ENCODE measurements at regions not wholly inside any gene's neighbourhood (a gene's known extent, or its start where the extent isn't known, plus 50 kb on each side); places are given as distances from the start of the nearest gene placed in this dataset.

DNA sequence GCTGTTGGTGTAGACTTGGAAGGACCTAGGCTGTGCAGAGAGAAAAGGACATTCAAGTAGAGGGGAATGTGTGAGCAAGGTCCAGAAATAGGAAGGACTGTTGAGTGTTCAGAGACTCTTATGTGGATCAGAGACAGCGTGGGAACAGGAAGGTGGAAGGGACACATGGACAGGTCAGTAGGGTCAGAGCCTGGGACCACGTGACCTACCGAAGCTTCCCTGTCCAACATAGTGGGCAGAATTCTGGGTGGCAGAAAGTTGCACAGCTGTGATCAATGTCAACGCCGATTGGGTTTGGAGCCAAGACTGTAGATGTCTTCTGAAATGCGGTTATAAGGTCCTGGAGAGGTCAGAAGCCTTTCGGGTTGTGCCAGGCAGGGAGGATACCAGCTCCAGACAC is 195.9 kb upstream of the MKI67 start:
- DNase-seq = no peak

DNA sequence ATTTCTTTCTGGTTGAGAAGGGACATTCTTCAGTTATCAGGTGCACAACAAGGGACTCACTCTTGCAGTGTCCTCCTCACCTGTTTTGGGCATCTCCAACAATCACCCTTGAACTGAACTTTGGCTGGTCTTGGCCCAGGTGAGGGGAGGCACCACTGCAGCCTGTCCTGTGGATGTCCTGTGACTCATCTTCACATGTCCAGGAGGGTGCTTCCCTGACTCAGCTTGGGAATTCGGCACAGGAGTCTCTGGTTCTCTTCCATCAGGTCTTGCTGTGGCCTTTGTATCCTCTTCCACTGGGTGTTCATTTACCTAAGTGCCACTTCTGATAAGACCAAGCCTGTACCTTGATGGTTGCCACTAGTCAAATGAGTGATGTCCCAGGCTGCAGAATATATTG is 196.7 kb upstream of the MKI67 start:
- DNase-seq = no peak

DNA sequence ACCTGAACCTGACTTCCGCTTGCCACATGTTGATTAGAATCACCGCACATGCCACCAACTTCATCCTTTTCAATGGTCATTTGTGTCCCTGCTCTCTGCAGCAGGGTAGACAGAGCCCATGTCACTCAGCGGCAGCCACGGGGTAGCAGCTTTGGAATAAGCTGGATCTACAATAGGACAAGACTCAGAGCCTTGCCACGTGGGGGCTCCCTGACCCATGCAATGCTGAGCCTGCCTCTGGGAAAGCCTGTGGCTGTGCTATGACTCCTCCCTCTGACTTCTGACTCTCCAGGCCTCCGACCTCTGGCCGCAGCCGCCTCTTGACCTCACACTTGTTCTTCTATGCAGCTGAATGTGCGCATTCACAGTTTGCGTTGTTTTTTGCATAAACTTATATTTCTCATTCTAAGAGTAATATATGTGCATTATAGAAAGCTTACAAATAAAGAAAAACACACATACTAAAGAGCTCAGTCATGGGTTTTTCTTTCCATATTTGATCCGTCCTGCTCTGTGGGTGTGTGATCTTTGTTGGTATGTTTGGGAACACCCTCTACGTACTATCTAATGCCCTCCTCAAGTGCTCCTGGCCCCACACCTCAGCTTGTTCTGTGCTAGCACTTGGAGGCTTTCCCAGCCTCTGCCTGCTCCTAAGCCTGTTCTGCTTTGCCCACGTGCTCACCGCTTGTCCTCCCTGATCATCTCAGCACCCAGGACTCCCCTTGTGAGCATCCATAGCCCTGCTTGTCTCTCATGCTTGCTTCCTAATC is 198.0 kb upstream of the MKI67 start:
- no peak for DNase-seq

DNA sequence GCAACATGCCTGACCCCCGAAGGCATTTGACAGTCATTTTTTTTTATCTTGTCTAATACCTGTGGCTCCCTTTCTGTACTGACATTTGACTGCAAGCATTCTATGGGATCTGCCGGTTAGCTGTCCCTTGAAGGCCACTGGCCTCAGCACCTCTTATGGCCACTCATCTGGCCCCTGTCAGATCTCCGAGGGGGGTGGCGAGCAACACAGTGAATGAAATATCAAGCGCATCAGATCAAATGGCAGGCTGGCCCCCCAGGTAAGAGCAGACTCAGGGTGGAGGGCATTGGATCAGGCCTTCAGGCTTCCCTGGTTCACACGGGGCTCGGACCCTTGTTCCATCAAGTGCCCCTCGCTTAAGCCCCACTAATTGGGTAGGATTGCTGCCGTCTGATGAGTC is 199.6 kb upstream of the MKI67 start:
- no peak for DNase-seq

DNA sequence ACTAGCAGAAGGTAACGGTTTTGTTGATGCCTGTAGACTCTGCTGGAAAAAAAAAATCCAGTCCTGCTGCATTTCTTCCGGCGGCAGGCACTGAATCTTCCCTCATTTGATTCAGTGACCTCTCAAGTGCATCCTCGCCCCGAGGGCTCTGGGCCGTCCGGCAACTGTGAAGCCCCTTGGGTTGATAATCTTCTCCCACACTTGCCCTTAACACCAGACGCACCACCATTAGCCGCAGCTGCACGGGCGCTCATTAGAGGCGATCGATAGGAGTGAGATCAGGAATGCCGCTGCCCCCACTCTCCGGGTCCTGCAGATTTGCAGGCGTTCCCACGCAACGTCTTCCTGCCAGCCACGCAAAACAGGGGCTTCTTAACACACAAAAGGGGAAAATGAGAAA is 200.0 kb upstream of the MKI67 start:
- no peak for DNase-seq

DNA sequence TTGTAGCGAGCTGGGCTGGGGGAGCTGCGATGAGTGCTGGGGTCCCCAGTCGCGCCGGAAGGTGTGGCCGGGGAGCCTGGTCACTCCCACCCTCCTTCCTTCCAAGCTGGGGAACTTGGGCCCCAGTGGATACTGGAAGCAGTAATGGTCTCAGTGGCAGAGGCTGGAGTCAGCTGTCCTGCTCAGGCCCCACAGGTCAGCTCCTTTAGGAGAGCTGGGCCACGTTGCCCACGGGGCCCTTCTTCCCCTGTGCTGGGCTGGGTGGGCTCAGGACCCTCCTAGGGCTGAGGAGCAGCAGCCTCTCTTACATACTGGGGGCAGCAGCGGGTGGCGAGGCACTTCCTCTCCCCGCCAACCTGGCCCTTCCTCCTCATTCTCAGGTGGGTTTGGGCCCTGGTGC is 200.6 kb upstream of the MKI67 start:
- DNase-seq = no peak

DNA sequence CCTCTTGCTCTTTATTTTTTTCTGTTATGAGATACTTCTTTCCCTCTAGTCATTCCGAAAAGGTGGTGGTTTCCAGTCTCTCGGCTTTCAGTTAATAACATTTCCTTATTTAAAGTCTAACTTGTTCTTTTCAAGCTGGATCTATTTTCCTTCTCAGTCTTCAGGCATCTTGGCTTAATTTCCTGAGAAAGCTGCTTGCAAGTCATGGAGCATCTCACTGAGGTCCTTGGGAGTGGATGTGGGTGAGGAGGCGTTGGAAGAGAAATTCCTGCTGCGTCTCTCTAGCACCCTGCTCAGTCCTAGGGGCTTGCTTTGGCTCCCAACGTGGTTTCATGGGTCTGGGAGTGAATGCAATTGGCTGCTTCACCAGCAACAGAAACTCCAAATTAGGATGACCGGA is 210.2 kb upstream of the MKI67 start:
- DNase-seq = no peak

DNA sequence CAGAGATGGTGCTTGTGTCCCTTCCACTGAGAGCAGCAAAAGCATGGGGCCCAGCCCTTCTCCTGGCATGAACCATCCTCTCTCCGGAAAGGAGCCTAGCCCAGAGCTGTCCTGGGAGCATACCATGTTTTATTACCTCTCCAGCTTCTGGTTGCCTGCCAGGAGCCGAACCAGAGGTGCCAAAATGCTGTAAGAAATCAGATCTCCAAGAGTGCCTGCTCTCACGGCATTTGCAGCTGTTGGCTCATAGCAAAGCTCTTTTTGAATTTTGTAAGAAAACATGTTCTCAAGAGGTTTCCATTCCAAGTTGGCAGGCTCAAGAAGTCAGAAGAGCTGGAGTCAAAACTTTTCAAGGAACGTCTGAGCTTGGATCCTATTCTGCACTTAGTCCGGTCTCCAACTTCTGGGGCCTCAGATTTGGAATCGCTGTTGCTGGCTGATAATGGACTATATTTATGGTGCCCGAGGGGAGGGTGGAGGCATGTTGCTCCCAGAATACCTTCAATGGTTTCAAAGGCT is 211.7 kb upstream of the MKI67 start:
- no peak for DNase-seq

DNA sequence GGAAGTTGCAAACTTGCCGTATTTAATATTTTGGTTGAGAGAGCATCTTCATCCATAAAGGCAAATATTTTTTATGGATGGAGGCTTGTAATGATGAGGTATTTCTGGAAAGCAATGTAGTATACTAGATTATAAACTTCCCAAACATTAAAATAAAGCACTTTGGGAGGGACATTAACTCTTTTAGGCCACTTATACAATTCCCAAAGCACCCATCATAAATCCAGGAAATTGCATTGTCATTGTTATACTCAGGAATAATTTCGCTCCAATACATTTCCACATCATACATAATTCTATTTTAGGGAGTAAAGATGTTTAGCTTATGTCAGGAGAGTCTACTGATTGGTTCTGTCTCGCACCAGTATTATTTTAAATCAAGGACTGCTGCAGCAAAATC is 212.7 kb upstream of the MKI67 start:
- DNase-seq = no peak

DNA sequence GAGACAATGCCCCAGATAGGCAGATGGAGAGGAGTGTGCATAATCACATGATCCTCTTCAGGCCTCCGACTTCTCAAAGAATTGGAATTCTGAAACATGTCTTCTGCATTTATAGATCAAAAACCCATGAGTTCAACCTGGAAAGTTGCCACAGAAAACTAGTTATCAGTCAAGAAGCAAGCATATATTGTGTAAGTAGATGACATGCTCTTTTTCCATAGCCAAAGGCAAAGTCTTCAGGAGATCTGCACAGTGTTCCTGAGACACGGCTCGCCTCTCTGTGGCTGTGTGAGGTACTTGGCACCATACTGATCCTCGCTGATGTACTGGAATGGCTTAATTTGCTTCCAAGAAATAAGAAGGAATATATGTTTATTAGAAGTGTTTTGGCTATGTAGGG is 213.5 kb upstream of the MKI67 start:
- DNase-seq = no peak

DNA sequence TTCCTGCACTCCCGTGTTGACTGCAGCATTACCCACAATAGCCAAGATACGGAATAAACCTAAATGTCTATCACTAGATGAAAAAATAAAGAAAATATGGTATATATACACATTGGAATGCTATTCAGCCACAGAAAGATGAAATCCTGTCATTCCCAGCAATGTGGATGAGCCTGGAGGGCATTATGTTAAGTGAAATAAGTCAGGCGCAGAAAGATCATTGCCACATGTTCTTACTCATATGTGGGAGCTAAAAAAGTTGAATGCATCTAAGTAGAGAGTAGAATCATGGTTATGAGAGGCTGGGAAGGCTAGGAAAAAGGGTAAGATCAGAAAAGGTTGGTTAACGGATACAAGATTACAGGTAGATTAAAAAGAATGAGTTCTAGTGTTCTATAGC is 219.1 kb upstream of the MKI67 start:
- DNase-seq = no peak

DNA sequence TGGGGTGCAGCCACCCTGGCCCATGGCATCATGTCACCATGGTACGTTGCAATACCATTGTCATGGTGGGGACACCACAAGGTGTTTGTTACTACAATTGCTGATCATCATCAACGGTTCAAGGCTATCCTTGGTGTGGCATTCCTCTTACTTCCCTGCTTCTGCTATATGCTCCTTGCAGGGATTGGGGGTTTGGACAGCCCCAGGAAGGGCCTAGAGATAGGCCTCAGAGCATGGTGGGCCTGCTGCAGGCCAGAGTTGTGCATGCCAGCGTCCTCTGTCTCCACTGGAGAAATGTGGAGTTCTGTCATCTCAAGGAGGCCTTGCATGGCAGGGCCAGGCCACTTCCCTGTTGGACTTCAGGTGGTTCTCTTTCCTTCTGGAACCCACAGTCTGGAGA is 234.6 kb upstream of the MKI67 start:
- DNase-seq = no peak

DNA sequence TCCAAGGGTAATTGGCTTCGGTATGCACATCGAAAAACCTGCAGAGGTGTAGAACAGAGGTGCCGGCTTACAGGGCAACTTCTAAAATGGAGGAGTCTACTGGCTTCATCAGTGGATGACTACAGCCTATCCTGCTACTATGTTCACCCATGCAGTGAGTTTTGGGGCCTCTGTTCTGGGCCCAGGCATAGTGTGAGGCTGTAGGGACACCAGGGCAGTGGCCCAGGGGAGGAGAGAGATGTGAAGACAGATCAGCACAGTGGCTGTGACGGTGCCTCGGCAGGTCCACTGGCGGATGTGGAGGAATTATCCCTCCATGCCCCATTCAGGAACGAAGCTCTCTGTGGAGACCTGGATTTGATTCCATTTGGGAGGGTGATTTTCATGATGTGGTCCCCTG is 235.3 kb upstream of the MKI67 start:
- DNase-seq = no peak

DNA sequence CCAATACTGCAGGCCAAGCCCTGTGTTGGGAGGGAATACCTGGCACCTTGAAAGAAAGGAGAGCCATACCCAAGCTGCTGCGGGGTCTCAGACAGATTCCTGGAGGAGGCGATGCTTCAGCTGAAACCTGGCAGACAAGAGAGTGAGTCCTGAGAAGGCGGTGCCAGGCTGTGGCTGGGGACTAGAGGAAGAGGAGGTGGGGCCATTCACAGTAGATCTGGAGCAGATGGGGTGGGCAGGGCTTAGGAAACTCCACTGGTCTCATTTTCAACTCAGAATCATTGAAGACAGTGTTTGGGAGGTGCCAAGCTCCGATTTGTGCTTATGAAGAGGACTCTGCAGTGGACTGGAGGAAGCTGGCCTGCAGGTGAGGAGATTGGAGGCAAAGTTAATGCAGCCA is 236.3 kb upstream of the MKI67 start:
- DNase-seq = no peak

DNA sequence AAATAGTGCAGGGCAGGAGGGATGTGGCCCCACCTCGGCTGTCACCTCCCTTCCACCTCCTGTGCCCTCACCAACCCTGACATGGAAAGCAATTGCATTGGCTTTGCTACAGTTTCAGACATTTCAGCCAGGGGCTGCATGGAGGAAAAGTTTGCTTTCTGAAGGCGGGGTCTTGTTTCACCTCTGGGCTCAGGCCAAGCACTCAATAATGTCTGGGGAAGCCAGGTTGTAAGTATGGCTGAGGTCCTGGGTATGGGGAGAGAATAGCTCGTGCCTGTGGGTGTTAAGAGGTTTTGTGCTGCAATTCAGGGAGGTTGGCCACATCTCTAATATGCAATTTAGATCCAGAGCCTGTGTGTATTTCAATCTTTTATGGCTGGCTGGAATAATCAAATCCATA is 238.4 kb upstream of the MKI67 start:
- no peak for DNase-seq

DNA sequence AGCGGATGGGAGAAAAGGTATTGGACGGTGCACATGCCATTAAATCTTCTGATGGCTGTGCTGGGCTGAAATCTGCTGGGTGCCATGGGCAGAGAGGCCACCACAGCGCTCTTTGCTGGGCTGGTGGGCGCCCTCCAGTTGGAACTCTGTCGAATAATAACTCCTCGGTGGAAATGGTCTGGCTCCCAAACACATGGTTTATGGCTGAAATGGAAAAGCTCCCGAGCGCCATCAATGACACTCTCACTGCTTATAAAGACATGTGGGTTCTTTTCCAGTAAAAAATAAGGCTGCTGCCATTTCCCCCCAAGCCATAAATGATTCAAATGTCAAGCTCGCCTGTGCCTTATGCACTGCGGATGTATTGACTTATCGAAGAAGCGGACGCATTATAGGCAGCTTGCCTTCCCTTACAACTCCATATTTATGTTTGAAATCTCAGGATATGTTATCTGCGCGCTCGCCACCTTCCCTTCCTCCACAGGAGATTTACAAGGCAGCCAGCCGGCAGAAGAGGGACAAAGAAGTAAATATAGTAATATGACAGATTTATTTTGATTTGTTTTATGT is 239.0 kb upstream of the MKI67 start:
- DNase-seq = no peak

DNA sequence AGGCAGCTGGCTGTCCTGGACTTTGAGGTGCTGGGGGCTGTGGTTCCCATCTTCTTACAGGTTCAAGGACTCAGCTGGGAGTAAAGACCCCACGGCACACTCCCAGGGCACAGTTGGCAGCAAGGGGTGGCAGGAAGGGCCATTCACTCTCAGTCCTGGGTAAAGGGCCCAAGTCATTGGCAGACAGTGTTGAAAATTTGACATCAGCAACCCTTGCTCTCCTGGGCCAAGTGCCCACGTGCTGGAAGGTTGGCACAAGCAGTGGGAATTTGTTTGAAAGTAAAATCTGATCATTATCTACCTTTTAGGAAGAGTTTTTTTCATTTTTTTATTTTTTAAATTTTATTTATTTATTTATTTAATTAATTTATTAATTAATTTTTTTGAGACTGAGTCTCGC is 241.6 kb upstream of the MKI67 start:
- no peak for DNase-seq

DNA sequence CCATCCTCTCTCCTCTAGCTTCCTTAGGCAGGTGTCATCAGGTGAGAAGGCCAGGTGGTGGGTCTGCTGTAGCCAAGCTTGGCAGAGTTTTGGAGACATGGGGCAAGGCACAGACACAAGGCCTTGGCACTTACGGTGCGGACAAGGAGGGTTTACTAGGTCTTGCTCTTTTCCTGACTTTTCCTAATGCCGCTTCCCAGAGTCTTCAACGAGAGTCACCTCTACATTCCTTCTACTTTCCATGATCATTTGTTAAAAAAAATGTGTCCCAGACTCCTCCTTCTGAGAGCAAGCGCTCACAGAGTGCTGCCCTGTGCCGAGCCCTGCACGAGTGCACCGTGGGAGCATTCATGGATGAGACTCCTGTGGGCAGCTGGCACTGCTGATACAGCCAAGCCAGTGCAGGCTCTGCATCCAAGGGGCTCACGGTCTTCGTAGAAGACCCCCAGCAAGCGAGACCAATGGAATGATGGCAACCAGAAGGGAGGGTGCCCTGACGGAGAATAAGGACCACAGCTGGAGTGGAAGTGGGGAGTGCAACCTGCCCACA is 243.0 kb upstream of the MKI67 start:
- DNase-seq = no peak

DNA sequence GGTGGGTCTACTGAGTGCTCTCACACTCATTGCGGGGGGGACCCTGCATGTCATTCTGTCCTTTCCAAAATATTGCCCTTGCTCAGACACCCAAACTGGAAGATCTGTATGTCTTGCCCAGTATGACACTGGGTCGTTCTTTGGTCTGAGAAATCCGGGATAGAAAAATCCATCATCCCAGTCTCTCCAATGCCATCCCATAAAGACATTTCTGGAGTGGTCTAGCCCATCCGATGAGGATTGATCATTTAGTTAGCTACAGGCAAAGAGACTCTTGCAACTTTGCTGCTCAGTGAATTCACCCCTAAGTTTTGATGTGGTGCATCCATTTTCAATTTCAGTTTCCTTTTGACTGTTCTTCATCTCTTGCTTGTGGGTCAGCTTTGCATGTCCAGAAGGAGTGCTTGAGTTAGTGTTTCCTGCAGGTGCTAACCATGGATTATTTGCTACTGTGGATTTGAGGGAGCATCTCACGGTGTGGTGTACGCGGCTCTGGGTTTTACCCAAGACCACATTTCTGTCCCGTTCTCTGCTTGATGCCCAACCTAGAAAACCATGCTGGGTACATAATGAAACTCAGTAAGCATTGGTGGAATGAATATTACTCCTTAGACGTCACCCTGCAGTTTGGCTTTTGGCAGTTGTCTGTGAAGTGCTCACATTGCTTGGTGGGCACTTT is 247.0 kb upstream of the MKI67 start:
- DNase-seq = no peak

DNA sequence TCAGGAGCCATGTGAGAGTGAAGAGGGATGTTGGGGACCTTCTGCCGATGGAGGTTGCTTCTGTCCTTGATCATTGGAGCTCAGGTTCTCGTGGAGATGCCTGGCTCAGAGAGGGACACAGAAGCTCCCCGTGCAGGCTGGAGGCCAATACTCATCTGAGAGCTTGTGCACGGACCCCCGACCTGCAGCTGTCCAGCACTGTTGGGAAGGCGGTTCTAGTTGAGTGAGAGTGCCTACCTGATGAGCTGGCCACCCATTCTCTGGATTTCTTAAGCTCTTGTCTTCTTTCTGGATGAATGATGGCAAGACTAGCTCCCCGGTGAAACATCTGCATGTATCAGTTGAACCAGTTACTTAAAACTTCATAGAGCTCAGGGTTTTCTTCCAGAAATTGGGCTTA is 247.6 kb upstream of the MKI67 start:
- no peak for DNase-seq

DNA sequence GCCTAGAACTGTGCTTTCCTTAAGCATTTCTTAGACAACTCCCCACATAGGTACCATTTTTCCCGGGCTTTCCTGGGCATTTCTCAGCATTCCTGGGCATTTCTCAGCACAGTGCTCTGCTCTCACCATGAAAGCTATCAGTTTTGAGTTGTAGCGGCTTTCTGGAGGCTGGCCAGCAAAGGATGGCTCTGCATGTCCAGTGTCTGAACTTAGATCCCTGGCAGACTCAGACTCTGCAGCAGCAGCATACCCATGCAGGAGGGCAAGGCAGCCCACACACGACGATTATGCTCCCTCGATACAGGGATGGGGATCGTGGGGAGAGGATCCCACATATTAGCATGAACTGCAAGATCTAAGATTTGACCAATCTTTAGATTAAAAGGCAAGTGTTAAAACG is 248.9 kb upstream of the MKI67 start:
- no peak for DNase-seq

DNA sequence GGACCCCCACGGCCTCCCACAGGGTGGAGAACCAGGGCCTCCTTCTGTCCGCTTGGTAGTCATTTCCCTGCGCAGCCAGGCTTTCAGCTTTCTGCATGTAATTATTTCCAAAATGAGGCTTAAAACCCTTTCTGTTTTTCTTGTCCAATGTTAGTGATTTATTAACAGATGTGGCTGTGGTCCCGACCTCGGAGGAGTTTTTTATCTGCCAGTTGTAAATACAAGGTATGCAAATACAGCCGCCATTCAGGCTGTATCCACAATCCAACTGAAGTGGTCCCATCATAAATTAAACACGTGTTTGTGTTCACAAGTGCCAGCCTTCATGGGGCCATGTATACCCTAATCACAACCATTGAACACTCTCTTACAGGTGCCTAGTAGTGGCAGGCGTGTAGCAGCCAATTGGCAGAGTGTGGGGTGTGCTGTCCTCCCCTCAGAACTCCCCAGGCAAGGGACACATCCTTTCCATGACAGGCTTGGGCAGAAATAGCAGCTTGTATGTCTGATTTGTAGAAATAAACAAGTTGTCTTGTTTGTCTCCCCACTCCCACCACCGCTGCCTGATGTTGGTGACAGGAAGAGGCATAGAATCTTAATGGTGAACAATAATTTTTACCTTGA is 251.3 kb upstream of the MKI67 start:
- no peak for DNase-seq

DNA sequence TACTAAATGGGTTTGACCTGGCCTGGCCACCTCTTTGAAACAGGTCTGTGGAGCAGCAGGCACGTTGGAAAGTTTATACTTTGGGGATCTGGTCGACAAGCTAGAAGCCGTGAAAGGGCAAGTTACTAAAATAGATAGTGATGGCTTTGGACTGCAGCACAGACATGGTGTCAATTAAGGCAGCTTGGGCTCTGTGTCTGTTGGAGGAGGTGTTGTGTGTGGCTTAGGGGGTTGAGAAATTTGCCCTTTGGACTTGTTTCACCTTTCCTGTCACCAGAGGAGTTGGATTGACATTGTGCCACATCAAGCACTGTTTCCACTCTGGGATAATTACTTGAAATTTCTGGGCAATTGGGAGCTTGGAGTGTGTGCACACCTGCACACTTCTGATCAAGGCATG is 251.8 kb upstream of the MKI67 start:
- no peak for DNase-seq

DNA sequence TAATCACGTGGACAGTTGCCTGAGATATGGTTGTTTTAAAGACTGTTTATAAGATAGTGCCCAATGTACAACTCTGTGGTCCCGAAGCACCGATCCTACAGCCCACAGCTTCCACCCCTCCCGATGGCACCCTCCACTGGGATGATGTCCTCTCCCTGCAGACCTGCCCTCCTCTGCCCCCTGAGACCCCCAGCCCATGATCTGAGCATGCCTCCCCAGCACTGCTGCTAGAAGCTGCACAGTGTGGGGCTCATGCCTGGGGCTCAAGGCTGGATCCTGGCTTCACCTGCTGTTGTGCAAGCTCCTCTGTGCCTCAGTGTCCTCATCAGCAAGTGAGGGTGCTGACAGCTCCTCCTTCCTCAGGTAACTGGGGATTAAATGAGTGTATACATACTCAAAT is 254.7 kb upstream of the MKI67 start:
- DNase-seq = no peak

All from fibroblast of upper back skin (primary cell).